ENCODE measurements at regions not wholly inside any gene's neighbourhood (a gene's known extent, or its start where the extent isn't known, plus 50 kb on each side); places are given as distances from the start of the nearest gene placed in this dataset.

- H3K36me3 Mint-ChIP-seq = no peaks in the 10 kb centered on the region
- Histone ChIP-seq H4K20me1 (ENCODE audit: low read depth) (no peaks in the 10 kb centered on the region), H3K9ac (no peak overlapping the region), H3K9me3 (ENCODE audit: low read depth) (no peaks in the 10 kb centered on the region), H3K4me1 (no peaks in the 10 kb centered on the region), H3K27ac (no peak overlapping the region), H2AFZ (replicated peaks) (no peak overlapping the region), H3K36me3 (no peaks in the 10 kb centered on the region), H3K4me3 (no peak overlapping the region), H3F3A (ENCODE audit: low read depth) (no peaks in the 10 kb centered on the region), H3K27me3 (peaks cover 60% of the 10 kb centered on the region), H3K79me2 (ENCODE audit: low read depth) (no peaks in the 10 kb centered on the region), H3K4me2 (no peak overlapping the region)
- H3K4me1 Mint-ChIP-seq = peaks cover 4% of the 10 kb centered on the region
- H3K27me3 Mint-ChIP-seq (ENCODE audit: insufficient read depth, low read depth) = peaks cover 16% of the 10 kb centered on the region
- TF ChIP-seq EZH2 (IDR thresholded peaks at IDR 0.05) = no peak
- TF ChIP-seq EZH2phosphoT487 (IDR thresholded peaks at IDR 0.05) = no peak
- no peak for TF ChIP-seq CTCF (IDR thresholded peaks at IDR 0.05)
- peaks cover 5% of the 10 kb centered on the region for H3K9me3 Mint-ChIP-seq
- H3K4me3 Mint-ChIP-seq = no peak overlapping the region
- H3K27ac Mint-ChIP-seq = no peak overlapping the region
- DNase-seq (ENCODE audit: low spot score) = no peak
Observed at GRCh38 chr22:44630826-44631225, 71.2 kb upstream of the PRR5 start.

- peaks cover 6% of the 10 kb centered on the region for H3K4me1 ChIP-seq
- H3K27ac Mint-ChIP-seq = no peak overlapping the region
- no peaks in the 10 kb centered on the region for H4K20me1 ChIP-seq (ENCODE audit: low read depth)
- H3K4me2 ChIP-seq = no peak overlapping the region
- no peak overlapping the region for H3K4me3 ChIP-seq
- no peaks in the 10 kb centered on the region for H3F3A ChIP-seq (ENCODE audit: low read depth)
- H3K4me3 Mint-ChIP-seq = no peak overlapping the region
- H2AFZ ChIP-seq (replicated peaks) = no peak overlapping the region
- H3K79me2 ChIP-seq (ENCODE audit: low read depth) = no peaks in the 10 kb centered on the region
- H3K27me3 ChIP-seq = peaks cover 60% of the 10 kb centered on the region
- H3K36me3 Mint-ChIP-seq = no peaks in the 10 kb centered on the region
- no peak overlapping the region for H3K9ac ChIP-seq
- no peak for DNase-seq (ENCODE audit: low spot score)
- H3K27ac ChIP-seq = no peak overlapping the region
- peaks cover 5% of the 10 kb centered on the region for H3K9me3 Mint-ChIP-seq
- H3K36me3 ChIP-seq = no peaks in the 10 kb centered on the region
- H3K9me3 ChIP-seq (ENCODE audit: low read depth) = no peaks in the 10 kb centered on the region
- H3K4me1 Mint-ChIP-seq = peaks cover 10% of the 10 kb centered on the region
- H3K27me3 Mint-ChIP-seq (ENCODE audit: insufficient read depth, low read depth) = peaks cover 16% of the 10 kb centered on the region
- TF ChIP-seq EZH2phosphoT487 (IDR thresholded peaks at IDR 0.05) = no peak
- TF ChIP-seq EZH2 (IDR thresholded peaks at IDR 0.05) = no peak
- no peak for TF ChIP-seq CTCF (IDR thresholded peaks at IDR 0.05)
Observed at GRCh38 chr22:44628835-44629234, 73.2 kb upstream of the PRR5 start.

GRCh38 chr22:44628273-44628672, 73.7 kb upstream of the PRR5 start:
- H3F3A ChIP-seq (ENCODE audit: low read depth) = no peaks in the 10 kb centered on the region
- H3K9me3 ChIP-seq (ENCODE audit: low read depth) = no peaks in the 10 kb centered on the region
- no peak for DNase-seq (ENCODE audit: low spot score)
- H3K4me1 ChIP-seq = peaks cover 10% of the 10 kb centered on the region
- Mint-ChIP-seq H3K9me3 (peaks cover 5% of the 10 kb centered on the region), H3K4me3 (no peak overlapping the region), H3K27me3 (ENCODE audit: insufficient read depth, low read depth) (peaks cover 16% of the 10 kb centered on the region), H3K36me3 (no peaks in the 10 kb centered on the region), H3K27ac (no peak overlapping the region), H3K4me1 (peaks cover 14% of the 10 kb centered on the region)
- H4K20me1 ChIP-seq (ENCODE audit: low read depth) = no peaks in the 10 kb centered on the region
- H2AFZ ChIP-seq (replicated peaks) = no peak overlapping the region
- H3K27ac ChIP-seq = no peak overlapping the region
- TF ChIP-seq CTCF (IDR thresholded peaks at IDR 0.05) = no peak
- no peak for TF ChIP-seq EZH2 (IDR thresholded peaks at IDR 0.05)
- TF ChIP-seq EZH2phosphoT487 (IDR thresholded peaks at IDR 0.05) = no peak
- no peak overlapping the region for H3K9ac ChIP-seq
- H3K79me2 ChIP-seq (ENCODE audit: low read depth) = no peaks in the 10 kb centered on the region
- no peak overlapping the region for H3K4me2 ChIP-seq
- peaks cover 59% of the 10 kb centered on the region for H3K27me3 ChIP-seq
- H3K4me3 ChIP-seq = no peak overlapping the region
- H3K36me3 ChIP-seq = no peaks in the 10 kb centered on the region
